Caco-2 (cell line): ENCODE measurements at regions not wholly inside any gene's neighbourhood (a gene's known extent, or its start where the extent isn't known, plus 50 kb on each side); places are given as distances from the start of the nearest gene placed in this dataset.

ENCODE experiments used
- BruUV-seq: library from RNA; stranded (reverse); fragments of 400-500 nt; replicated peaks from 2 replicates; lab custom pipeline; 2021; lab: Mats Ljungman, UMichigan
- CTCF ChIA-PET: fragments of 300-600 bp; sonication (Branson Sonifier 250); formaldehyde crosslinking; loops from one replicate; lab custom pipeline; 2022; ENCODE audit warnings: antibody characterized with exemption; lab: Charles Lee
- POLR2A ChIA-PET: fragments of 300-600 bp; sonication (Branson Sonifier 250); formaldehyde crosslinking; loops from one replicate; lab custom pipeline; 2022; ENCODE audit warnings: antibody characterized with exemption; lab: Charles Lee
- DNase-seq, 2 experiments: peaks; one replicate each; pipeline versions ENCODE4 v3.0.0 to v3.0.0-alpha.2; 2020 to 2022
- H3K27me3 ChIP-seq: replicated peaks from 2 replicates; pipeline ENCODE4 v1.6.0; 2011; ENCODE audit warnings: low read length; ENCODE audit not compliant: control insufficient read depth, insufficient read depth
- H3K36me3 ChIP-seq: 2 replicates; pipeline ENCODE4 v1.5.1; 2011; ENCODE audit warnings: low read length; ENCODE audit not compliant: control insufficient read depth, insufficient read depth
- H3K4me1 ChIP-seq: fragments of 250-450 bp; sonication (Bioruptor Pico); 2 replicates; pipeline ENCODE4 v1.5.1; 2020; ENCODE audit warnings: mild to moderate bottlenecking
- H3K4me3 ChIP-seq: 2 replicates; pipeline ENCODE4 v1.5.1; 2011; ENCODE audit warnings: low read depth, mild to moderate bottlenecking, control low read depth, low read length
- H3K9me3 ChIP-seq: fragments of 250-450 bp; sonication (Bioruptor Pico); 2 replicates; pipeline ENCODE4 v1.5.1; 2020; ENCODE audit warnings: mild to moderate bottlenecking, moderate library complexity
- H3K27ac Mint-ChIP-seq: one replicate; pipeline ENCODE4 v1.8.0; 2022; ENCODE audit warnings: mixed read lengths; ENCODE audit not compliant: unreplicated experiment
- H3K27me3 Mint-ChIP-seq: one replicate; pipeline ENCODE4 v1.8.0; 2022; ENCODE audit warnings: mixed read lengths; ENCODE audit not compliant: insufficient read depth, unreplicated experiment
- H3K36me3 Mint-ChIP-seq: one replicate; pipeline ENCODE4 v1.8.0; 2022; ENCODE audit warnings: mild to moderate bottlenecking, mixed read lengths; ENCODE audit not compliant: insufficient read depth, unreplicated experiment
- H3K4me1 Mint-ChIP-seq: one replicate; pipeline ENCODE4 v1.8.0; 2022; ENCODE audit warnings: low read depth, mixed read lengths; ENCODE audit not compliant: unreplicated experiment
- H3K4me3 Mint-ChIP-seq: one replicate; pipeline ENCODE4 v1.8.0; 2022; ENCODE audit warnings: mild to moderate bottlenecking, moderate library complexity, mixed read lengths; ENCODE audit not compliant: unreplicated experiment
- H3K9me3 Mint-ChIP-seq: one replicate; pipeline ENCODE4 v1.8.0; 2022; ENCODE audit warnings: mixed read lengths; ENCODE audit not compliant: unreplicated experiment
- intact Hi-C: fragments of 100-400 bp; cut with micrococcal nuclease; formaldehyde crosslinking; loops from one replicate; pipeline ENCODE4 v1.10.0; 2022; ENCODE audit not compliant: unreplicated experiment
- TF ChIP-seq, protein P1 (sequence below), 2 experiments: fragments of 200-600 bp in 1 of 2; IDR thresholded peaks; 1 replicate in 1 of 2; 2 replicates in 1 of 2; pipeline versions ENCODE4 v1.5.1 to v1.8.0; 2011 to 2022; ENCODE audit warnings: antibody characterized with exemption in 1 of 2, control low read depth in 1 of 2, inconsistent platforms in 1 of 2, low read depth in 1 of 2, low read length in 1 of 2, mild to moderate bottlenecking in 1 of 2, moderate library complexity in 1 of 2; ENCODE audit not compliant: insufficient read depth in 1 of 2, severe bottlenecking in 1 of 2, unreplicated experiment in 1 of 2

DNA sequence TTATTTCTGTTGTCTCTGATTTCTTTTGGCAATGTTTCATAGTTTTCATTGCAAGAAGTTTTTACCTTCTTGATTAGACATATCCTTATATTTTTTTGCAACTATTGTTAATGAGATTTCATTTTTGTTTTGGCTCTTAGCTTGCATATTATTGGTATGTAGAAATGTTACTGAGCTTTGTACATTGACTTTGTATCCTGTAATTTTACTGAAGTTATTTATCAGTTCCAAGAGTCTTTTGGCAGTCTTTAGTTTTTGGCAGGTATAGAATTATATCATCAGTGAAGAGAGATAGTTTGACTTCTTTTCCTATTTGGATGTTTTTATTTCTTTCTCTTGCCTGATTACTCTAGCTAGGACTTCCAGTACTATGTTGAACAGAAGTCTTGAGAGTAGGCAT lies 375.7 kb downstream of the TDRD3 start:
- intact Hi-C loops, result no loop called here
- TF ChIP-seq, protein P1, sequence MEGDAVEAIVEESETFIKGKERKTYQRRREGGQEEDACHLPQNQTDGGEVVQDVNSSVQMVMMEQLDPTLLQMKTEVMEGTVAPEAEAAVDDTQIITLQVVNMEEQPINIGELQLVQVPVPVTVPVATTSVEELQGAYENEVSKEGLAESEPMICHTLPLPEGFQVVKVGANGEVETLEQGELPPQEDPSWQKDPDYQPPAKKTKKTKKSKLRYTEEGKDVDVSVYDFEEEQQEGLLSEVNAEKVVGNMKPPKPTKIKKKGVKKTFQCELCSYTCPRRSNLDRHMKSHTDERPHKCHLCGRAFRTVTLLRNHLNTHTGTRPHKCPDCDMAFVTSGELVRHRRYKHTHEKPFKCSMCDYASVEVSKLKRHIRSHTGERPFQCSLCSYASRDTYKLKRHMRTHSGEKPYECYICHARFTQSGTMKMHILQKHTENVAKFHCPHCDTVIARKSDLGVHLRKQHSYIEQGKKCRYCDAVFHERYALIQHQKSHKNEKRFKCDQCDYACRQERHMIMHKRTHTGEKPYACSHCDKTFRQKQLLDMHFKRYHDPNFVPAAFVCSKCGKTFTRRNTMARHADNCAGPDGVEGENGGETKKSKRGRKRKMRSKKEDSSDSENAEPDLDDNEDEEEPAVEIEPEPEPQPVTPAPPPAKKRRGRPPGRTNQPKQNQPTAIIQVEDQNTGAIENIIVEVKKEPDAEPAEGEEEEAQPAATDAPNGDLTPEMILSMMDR (IDR thresholded peaks at IDR 0.05; ENCODE audit: insufficient read depth in 1 of 2, low read depth in 1 of 2, low read length in 1 of 2, severe bottlenecking in 1 of 2, unreplicated experiment in 1 of 2), result no peak
- BruUV-seq, result no TSS peak

DNA sequence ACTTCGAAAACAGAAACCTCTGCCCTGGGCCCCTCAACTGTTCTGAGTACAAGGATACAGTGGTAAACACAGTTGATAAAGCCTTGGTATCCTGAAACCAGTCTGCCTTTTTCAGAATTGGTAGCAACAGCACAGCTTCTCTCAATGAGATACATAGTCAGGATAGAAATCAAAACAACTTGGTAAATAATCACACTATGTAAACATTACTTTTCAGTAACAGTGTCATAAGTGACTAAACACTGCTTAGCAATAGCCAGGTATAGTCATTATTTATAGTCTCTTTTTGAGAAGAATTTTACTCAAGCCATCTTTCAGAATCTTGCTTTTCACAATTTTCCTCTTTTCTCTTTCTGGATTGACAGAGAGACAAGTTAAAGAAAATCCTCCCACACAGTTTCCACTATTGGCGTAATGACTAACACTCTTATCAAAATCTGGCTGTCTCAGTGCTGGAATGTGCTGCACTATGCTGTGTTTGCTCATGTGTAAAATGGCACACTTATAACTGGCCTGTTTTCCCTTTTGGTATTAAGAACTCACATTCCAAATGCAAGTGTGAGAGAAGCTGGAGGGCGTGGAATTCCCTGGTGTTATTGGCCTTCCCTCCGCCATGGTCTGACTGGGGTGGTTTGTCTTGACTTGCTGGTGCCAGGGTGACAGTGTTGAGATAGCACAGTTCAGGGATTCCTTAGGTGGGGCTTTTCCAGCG lies 368.8 kb downstream of the TDRD3 start:
- no peaks in the 10 kb centered on the region for H3K9me3 ChIP-seq
- Mint-ChIP-seq H3K4me1 (peaks cover 6% of the 10 kb centered on the region), H3K36me3 (no peaks in the 10 kb centered on the region), H3K4me3 (no peak overlapping the region), H3K27ac (peak overlapping the region; percentile 68), H3K9me3 (no peaks in the 10 kb centered on the region), H3K27me3 (peaks cover 4% of the 10 kb centered on the region)
- H3K27me3 ChIP-seq, result no peaks in the 10 kb centered on the region
- ChIA-PET CTCF (interaction anchor here (1.0 kb wide), 1 partner anchor 10 kb away, joined by 3 read pairs; no protein-coding TSS in a partner anchor), POLR2A (no interaction called here)
- H3K4me1 ChIP-seq, result peaks cover 11% of the 10 kb centered on the region
- BruUV-seq, result no TSS peak
- no peaks in the 10 kb centered on the region for H3K36me3 ChIP-seq
- intact Hi-C loops, result no loop called here
- TF ChIP-seq, protein P1 (IDR thresholded peaks at IDR 0.05; ENCODE audit: insufficient read depth in 1 of 2, low read depth in 1 of 2, low read length in 1 of 2, severe bottlenecking in 1 of 2, unreplicated experiment in 1 of 2), result no peak
- peak in 1 of 2 experiments; percentile 15 for DNase-seq
- H3K4me3 ChIP-seq, result no peak overlapping the region

More for the DNA sequence above, 375.7 kb downstream of the TDRD3 start:
- ChIA-PET POLR2A (no interaction called here), CTCF (no interaction called here)
- Mint-ChIP-seq H3K27me3 (peaks cover 3% of the 10 kb centered on the region), H3K4me1 (no peaks in the 10 kb centered on the region), H3K4me3 (no peak overlapping the region), H3K27ac (no peak overlapping the region), H3K9me3 (peaks cover 4% of the 10 kb centered on the region), H3K36me3 (no peaks in the 10 kb centered on the region)
- Histone ChIP-seq H3K9me3 (no peaks in the 10 kb centered on the region), H3K4me1 (no peaks in the 10 kb centered on the region), H3K27me3 (no peaks in the 10 kb centered on the region), H3K36me3 (no peaks in the 10 kb centered on the region), H3K4me3 (no peak overlapping the region)
- no peak for DNase-seq

DNA sequence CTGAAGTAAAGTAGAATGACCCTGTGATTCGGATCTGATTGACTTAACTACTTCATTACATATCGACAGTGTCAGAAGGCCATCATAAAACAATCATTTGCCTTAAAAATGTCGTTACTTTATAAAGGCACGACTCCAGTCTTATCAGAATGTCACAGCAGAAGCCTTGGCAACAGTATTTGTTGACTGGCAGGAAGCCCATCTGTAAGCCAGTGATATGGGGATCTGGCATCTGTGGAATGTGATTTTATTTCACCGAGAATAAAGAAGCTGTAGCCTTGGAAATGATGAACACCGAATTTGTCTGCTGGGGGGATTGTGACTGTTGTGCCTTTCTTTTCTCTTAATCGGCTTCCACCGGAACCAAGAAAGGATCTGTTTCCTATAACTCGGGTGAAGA lies 362.5 kb downstream of the TDRD3 start:
- POLR2A ChIA-PET, result no interaction called here
- no peaks in the 10 kb centered on the region for H3K27me3 ChIP-seq
- H3K9me3 ChIP-seq, result no peaks in the 10 kb centered on the region
- Mint-ChIP-seq H3K4me1 (peaks cover 10% of the 10 kb centered on the region), H3K36me3 (no peaks in the 10 kb centered on the region), H3K27me3 (peaks cover 5% of the 10 kb centered on the region), H3K9me3 (peaks cover 3% of the 10 kb centered on the region), H3K4me3 (no peak overlapping the region), H3K27ac (no peak overlapping the region)
- H3K4me3 ChIP-seq, result no peak overlapping the region
- intact Hi-C loops, result loop anchor here (10.0 kb wide), 1 partner anchor 235 kb away; no protein-coding TSS in a partner anchor
- TF ChIP-seq, protein P1 (IDR thresholded peaks at IDR 0.05; ENCODE audit: insufficient read depth in 1 of 2, low read depth in 1 of 2, low read length in 1 of 2, severe bottlenecking in 1 of 2, unreplicated experiment in 1 of 2), result no peak
- DNase-seq, result no peak
- BruUV-seq, result no TSS peak
- H3K4me1 ChIP-seq, result peaks cover 10% of the 10 kb centered on the region; the same call in 1 of the 2 replicates
- CTCF ChIA-PET, result no interaction called here
- H3K36me3 ChIP-seq, result no peaks in the 10 kb centered on the region
